GM10266 (cell line): ENCODE measurements at regions not wholly inside any gene's neighbourhood (a gene's known extent, or its start where the extent isn't known, plus 50 kb on each side); places are given as distances from the start of the nearest gene placed in this dataset.

ENCODE experiments used
- DNase-seq: peaks from one replicate; pipeline ENCODE4 v3.0.0; 2012; ENCODE audit errors: extremely low spot score
- TF ChIP-seq, protein P1 (sequence below): IDR thresholded peaks from 2 replicates; pipeline ENCODE4 v1.5.1; 2012; ENCODE audit warnings: mild to moderate bottlenecking, low read depth; ENCODE audit not compliant: control insufficient read depth, insufficient read depth; ENCODE audit errors: missing control alignments

DNA sequence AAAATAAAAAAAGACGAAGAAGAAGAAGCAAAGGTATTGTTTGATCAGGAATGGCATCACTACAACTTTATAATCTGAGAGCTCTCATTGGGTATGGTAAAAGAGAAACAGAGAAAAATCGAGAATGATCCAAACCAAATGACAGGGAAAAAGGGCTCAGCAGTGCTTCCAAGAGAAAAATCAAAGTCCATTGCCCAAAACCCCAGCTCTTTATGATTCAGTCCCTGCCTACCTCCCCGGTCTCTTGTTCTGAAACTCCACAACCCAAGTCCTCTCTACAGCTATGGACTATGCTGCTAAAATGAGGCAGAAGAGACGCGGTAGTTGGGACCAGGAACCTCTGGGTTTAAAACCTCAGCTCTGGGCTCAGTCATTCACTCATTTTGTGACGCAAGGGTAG is 341.1 kb upstream of the PPARGC1A start:
- TF ChIP-seq, protein P1, sequence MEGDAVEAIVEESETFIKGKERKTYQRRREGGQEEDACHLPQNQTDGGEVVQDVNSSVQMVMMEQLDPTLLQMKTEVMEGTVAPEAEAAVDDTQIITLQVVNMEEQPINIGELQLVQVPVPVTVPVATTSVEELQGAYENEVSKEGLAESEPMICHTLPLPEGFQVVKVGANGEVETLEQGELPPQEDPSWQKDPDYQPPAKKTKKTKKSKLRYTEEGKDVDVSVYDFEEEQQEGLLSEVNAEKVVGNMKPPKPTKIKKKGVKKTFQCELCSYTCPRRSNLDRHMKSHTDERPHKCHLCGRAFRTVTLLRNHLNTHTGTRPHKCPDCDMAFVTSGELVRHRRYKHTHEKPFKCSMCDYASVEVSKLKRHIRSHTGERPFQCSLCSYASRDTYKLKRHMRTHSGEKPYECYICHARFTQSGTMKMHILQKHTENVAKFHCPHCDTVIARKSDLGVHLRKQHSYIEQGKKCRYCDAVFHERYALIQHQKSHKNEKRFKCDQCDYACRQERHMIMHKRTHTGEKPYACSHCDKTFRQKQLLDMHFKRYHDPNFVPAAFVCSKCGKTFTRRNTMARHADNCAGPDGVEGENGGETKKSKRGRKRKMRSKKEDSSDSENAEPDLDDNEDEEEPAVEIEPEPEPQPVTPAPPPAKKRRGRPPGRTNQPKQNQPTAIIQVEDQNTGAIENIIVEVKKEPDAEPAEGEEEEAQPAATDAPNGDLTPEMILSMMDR: no peak

DNA sequence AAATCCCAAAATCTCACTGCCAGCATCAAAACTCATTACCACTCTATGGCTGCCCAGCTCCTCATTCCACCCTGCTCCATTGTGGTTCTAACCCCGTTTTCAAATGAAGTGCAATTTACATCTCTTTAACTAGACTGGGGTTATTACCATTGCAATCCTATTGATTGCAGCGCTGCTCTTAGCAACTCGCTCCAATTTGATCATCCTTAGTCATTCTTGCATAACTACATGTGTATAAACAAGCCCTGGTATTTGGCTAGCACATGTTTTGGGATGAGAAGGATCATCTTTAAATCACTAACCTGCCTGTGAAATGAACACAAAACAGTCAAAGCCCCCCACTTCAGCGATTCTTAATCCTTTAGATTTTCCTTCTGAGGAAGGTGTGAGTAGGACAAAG is 340.1 kb upstream of the PPARGC1A start:
- TF ChIP-seq, protein P1: no peak

More for the DNA sequence above, 341.1 kb upstream of the PPARGC1A start:
- DNase-seq: no peak

DNA sequence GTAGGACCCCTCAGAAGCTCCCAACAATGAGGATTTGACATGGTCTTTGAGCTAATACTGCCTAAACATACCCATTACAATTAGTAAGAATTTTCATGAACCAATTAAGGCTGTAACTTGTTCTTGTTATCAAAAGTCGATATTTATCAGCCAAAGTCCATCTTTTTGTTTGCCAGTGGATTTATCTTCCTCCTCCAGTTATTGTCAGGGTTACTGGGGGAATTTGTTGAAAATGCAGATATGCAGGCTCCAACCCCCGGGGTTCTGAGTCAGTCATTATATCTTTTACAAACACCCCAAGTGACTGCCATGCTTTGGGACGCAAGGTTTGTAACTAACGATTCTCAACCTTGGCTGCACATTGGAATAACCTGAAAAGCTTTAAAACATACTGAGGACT is 338.8 kb upstream of the PPARGC1A start:
- no peak for DNase-seq
- TF ChIP-seq, protein P1: no peak

More for the DNA sequence above, 340.1 kb upstream of the PPARGC1A start:
- DNase-seq: no peak

DNA sequence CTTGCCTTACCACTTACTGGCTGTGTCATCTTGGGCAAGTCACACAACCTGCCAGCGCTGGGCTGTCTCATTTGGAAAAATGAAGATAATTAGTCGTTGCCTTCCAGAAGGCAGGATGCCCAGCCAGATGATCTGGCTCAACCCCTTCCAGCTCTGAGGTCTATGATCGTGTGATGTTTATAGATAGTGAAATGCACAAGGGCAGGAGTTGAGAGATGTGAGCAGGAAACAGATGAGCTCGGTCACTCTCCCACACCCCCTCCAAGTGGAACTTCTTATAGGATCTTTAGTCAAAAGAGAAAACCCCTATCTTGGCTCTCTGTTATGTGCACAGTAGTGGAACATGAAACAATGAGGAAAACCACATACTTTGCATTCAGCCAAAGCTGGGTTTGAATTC is 336.8 kb upstream of the PPARGC1A start:
- no peak for DNase-seq
- TF ChIP-seq, protein P1: no peak

DNA sequence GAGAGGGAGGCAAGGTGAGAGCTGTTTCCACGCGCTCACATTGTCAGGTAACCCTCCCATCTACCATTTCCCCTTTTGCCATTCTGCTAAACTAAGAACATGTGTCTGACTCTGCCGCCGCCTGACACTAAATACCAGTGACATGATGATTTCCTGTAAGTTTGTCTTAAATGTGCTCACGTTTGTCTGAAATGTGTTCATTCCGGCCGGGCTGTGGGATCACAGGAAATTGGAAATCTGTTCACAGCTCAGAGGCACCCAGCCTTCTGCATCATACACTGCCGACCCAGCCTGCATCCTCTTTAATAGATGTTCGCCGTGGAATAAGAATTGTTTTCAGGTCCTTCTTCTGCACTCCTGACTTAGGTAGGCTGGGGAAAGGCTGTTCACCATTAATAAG is 336.2 kb upstream of the PPARGC1A start:
- TF ChIP-seq, protein P1: no peak
- DNase-seq: no peak

DNA sequence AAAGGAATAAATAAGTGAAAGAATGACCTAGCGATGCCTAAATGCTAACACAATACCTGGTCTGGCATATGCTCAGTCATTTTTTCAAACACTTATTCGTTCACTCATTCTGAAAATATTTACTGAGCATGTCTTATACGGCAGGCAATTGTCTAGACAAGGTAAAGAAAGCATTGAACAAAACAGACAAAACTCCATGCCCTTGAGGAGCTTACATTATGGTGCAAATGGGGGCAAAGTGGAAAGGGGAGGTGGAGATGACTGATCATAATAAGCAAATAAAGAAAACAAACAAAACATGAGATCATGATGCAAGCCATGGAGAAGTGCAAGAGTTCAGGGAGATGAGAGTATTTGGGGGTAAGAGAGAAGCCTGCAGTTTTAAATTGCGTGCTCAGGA is 334.6 kb upstream of the PPARGC1A start:
- DNase-seq: no peak
- TF ChIP-seq, protein P1: no peak

DNA sequence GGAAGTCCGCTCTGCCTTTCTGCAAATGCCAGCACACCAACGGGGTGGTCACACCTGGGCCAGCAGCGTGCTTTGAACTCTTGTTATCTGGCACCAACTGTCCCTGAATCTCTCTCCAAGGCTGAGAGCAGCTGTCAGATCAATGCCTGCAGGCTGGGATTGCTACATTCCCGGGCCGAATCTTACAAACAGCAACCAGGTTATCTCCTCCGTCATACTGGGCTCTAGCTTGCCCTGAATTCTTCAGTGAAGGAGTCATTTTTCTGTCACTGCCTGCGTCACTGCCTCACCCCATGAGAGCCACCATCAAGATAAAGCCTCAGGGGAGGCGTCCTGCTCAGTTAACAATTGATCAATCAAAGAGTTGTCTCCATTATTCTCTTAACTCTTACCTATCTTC is 329.4 kb upstream of the PPARGC1A start:
- no peak for DNase-seq
- TF ChIP-seq, protein P1: no peak
